Colonic mucosa (tissue), 4 donors: ENCODE measurements at regions not wholly inside any gene's neighbourhood (a gene's known extent, or its start where the extent isn't known, plus 50 kb on each side); places are given as distances from the start of the nearest gene placed in this dataset.

Experiments used
- DNase-seq: peaks from one replicate; pipeline ENCODE4 v3.0.0-alpha.2; 2020
- H3K27ac ChIP-seq: fragments of 200-600 bp; one replicate; pipeline ENCODE4 v1.8.0; 2021
- H3K27me3 ChIP-seq: fragments of 200-600 bp; one replicate; pipeline ENCODE4 v1.8.0; 2021
- H3K36me3 ChIP-seq: fragments of 200-600 bp; one replicate; pipeline ENCODE4 v1.8.0; 2021
- H3K4me1 ChIP-seq: fragments of 200-600 bp; one replicate; pipeline ENCODE4 v1.8.0; 2021; ENCODE audit warnings: mild to moderate bottlenecking
- H3K4me3 ChIP-seq: fragments of 200-600 bp; one replicate; pipeline ENCODE4 v1.8.0; 2021
- H3K9ac ChIP-seq, 2 donors: one replicate each; pipeline ENCODE4 v1.7.0; 2013; ENCODE audit warnings: control low read depth in 2 of 2, low read depth in 2 of 2, low read length in 2 of 2
- H3K9me3 ChIP-seq: fragments of 200-600 bp; one replicate; pipeline ENCODE4 v1.8.0; 2021
- CTCF ChIP-seq: fragments of 200-600 bp; IDR thresholded peaks from one replicate; pipeline ENCODE4 v1.8.0; 2022; ENCODE audit warnings: antibody characterized with exemption, mild to moderate bottlenecking
- intact Hi-C: fragments of 100-400 bp; cut with DNase I; formaldehyde crosslinking; loops from one replicate; pipeline ENCODE4 v1.14.1; 2022
- donor health status: healthy.
- donor health status: DM: no; HTN: no; CAD: no.
- donor health status: DM: no; HTN: no; CAD: no.

GRCh38 chr10:111561124-111561523, 484.3 kb downstream of the ADRA2A start:
- H3K9me3 ChIP-seq = no peaks in the 10 kb centered on the region
- no peaks in the 10 kb centered on the region for H3K27me3 ChIP-seq
- H3K9ac ChIP-seq = no peak overlapping the region
- H3K4me3 ChIP-seq = no peak overlapping the region
- H3K27ac ChIP-seq = no peak overlapping the region
- H3K4me1 ChIP-seq = no peaks in the 10 kb centered on the region
- H3K36me3 ChIP-seq = no peaks in the 10 kb centered on the region
- TF ChIP-seq CTCF = no peak
- intact Hi-C loops = no loop called here
- no peak for DNase-seq

GRCh38 chr10:111565542-111565941, 488.7 kb downstream of the ADRA2A start:
- no peak overlapping the region for H3K9ac ChIP-seq
- H3K4me3 ChIP-seq = no peak overlapping the region
- no peaks in the 10 kb centered on the region for H3K9me3 ChIP-seq
- H3K27me3 ChIP-seq = no peaks in the 10 kb centered on the region
- no peaks in the 10 kb centered on the region for H3K4me1 ChIP-seq
- no peak overlapping the region for H3K27ac ChIP-seq
- intact Hi-C loops = no loop called here
- TF ChIP-seq CTCF = no peak
- no peak for DNase-seq
- H3K36me3 ChIP-seq = no peaks in the 10 kb centered on the region

GRCh38 chr10:111578076-111578475, 501.2 kb downstream of the ADRA2A start:
- intact Hi-C loops = no loop called here
- Histone ChIP-seq H3K4me1 (no peaks in the 10 kb centered on the region), H3K36me3 (no peaks in the 10 kb centered on the region), H3K27ac (no peak overlapping the region), H3K4me3 (no peak overlapping the region), H3K9me3 (no peaks in the 10 kb centered on the region), H3K27me3 (no peaks in the 10 kb centered on the region), H3K9ac (no peak overlapping the region)
- no peak for TF ChIP-seq CTCF
- DNase-seq = no peak

- H3K9ac ChIP-seq = no peak overlapping the region
- intact Hi-C loops = no loop called here
- no peaks in the 10 kb centered on the region for H3K9me3 ChIP-seq
- H3K36me3 ChIP-seq = no peaks in the 10 kb centered on the region
- no peak overlapping the region for H3K4me3 ChIP-seq
- no peaks in the 10 kb centered on the region for H3K27me3 ChIP-seq
- no peak overlapping the region for H3K27ac ChIP-seq
- TF ChIP-seq CTCF = no peak
- DNase-seq = no peak
- H3K4me1 ChIP-seq = no peaks in the 10 kb centered on the region
Measured at GRCh38 chr10:111579473-111579872, 502.6 kb downstream of the ADRA2A start.

- TF ChIP-seq CTCF = no peak
- no peak overlapping the region for H3K4me3 ChIP-seq
- H3K9me3 ChIP-seq = no peaks in the 10 kb centered on the region
- DNase-seq = no peak
- H3K36me3 ChIP-seq = no peaks in the 10 kb centered on the region
- intact Hi-C loops = loop anchor here (10.0 kb wide), 1 partner anchor 516 kb away; the partner anchor contains the start of gene ADRA2A
- no peak overlapping the region for H3K27ac ChIP-seq
- no peak overlapping the region for H3K9ac ChIP-seq
- H3K4me1 ChIP-seq = no peaks in the 10 kb centered on the region
- no peaks in the 10 kb centered on the region for H3K27me3 ChIP-seq
Measured at GRCh38 chr10:111590703-111591102, 513.9 kb downstream of the ADRA2A start.

GRCh38 chr10:111593578-111593977, 516.7 kb downstream of the ADRA2A start:
- intact Hi-C loops = loop anchor here (10.0 kb wide), 1 partner anchor 519 kb away; the partner anchor contains the start of gene ADRA2A
- H3K36me3 ChIP-seq = no peaks in the 10 kb centered on the region
- H3K4me1 ChIP-seq = no peaks in the 10 kb centered on the region

More at GRCh38 chr10:111593578-111593977, 516.7 kb downstream of the ADRA2A start:
- no peak overlapping the region for H3K27ac ChIP-seq
- H3K27me3 ChIP-seq = no peaks in the 10 kb centered on the region
- no peak for DNase-seq
- H3K9ac ChIP-seq = no peak overlapping the region
- no peak overlapping the region for H3K4me3 ChIP-seq
- H3K9me3 ChIP-seq = no peaks in the 10 kb centered on the region
- TF ChIP-seq CTCF = no peak
